Skeletal muscle satellite cell (primary cell): ENCODE measurements at regions not wholly inside any gene's neighbourhood (a gene's known extent, or its start where the extent isn't known, plus 50 kb on each side); places are given as distances from the start of the nearest gene placed in this dataset.

Experiments used
- H3K27me3 ChIP-seq: 2 replicates; pipeline ENCODE4 v1.7.0; 2013; ENCODE audit warnings: low read length; ENCODE audit not compliant: control insufficient read depth, insufficient read depth
- H3K36me3 ChIP-seq: 2 replicates; pipeline ENCODE4 v1.7.0; 2013; ENCODE audit warnings: mild to moderate bottlenecking, control low read depth, low read length; ENCODE audit not compliant: insufficient read depth
- H3K4me1 ChIP-seq: 2 replicates; pipeline ENCODE4 v1.7.0; 2013; ENCODE audit warnings: low read length; ENCODE audit not compliant: control insufficient read depth, insufficient read depth
- H3K4me2 ChIP-seq: 2 replicates; pipeline ENCODE4 v1.7.0; 2013; ENCODE audit warnings: mild to moderate bottlenecking, low read length
- H3K4me3 ChIP-seq: 2 replicates; pipeline ENCODE4 v1.7.0; 2013; ENCODE audit warnings: low read length
- H3K9ac ChIP-seq: 2 replicates; pipeline ENCODE4 v1.7.0; 2013; ENCODE audit warnings: mild to moderate bottlenecking, low read depth, low read length, moderate library complexity
- H3K9me3 ChIP-seq: replicated peaks from 2 replicates; pipeline ENCODE4 v1.7.0; 2013; ENCODE audit warnings: mild to moderate bottlenecking, control low read depth, low read length

- Histone ChIP-seq H3K9ac (no peak overlapping the region), H3K4me2 (no peak overlapping the region), H3K4me1 (no peaks in the 10 kb centered on the region), H3K36me3 (no peaks in the 10 kb centered on the region), H3K27me3 (no peaks in the 10 kb centered on the region), H3K4me3 (no peak overlapping the region), H3K9me3 (no peaks in the 10 kb centered on the region)
These were observed 422.2 kb upstream of the FSIP2 start for GRCh38 chr2:185316383-185316782.

DNA sequence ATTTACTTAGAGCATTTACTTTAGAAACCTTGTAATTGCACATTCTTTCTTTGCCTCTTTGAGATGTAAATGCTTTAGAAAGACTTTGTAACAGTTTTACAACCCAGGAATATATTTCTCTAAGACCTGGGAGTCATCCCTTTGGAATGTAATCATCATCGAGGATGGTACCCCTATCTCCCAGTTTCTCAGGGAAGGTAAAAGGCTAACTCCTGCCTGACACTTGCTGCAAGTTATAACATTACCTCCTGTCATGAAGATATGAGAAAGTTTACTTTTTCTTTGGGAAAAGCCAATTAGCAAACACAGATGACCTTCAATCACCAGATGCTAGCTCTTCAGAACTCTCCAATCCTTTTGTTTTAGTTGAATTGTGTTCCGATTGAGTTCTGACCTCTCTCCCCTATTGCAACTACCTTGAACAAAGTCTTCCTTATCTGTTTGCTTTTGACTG is 420.3 kb upstream of the FSIP2 start:
- H3K4me1 ChIP-seq, result no peaks in the 10 kb centered on the region

DNA sequence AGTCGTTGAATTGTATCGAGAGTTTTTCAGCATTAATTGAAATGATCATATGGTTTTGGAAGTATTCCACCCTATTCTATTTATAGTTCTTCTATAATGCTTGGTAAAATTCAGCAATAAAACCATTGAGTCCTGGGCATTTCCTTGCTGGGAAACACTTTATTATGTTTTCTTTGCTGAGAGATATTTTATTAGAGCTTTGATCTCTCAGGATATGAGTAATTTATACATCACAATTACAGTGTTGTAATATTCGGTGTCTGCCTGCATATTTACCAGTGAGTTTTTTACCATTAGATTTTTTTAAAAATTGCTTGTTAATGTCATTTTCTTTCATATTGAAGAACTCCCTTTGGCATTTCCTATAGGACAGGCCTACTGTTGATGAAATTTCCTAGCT is 402.7 kb upstream of the FSIP2 start:
- Histone ChIP-seq H3K4me1 (no peaks in the 10 kb centered on the region), H3K9me3 (no peaks in the 10 kb centered on the region), H3K27me3 (no peaks in the 10 kb centered on the region), H3K4me3 (no peak overlapping the region), H3K4me2 (no peak overlapping the region), H3K36me3 (no peaks in the 10 kb centered on the region), H3K9ac (no peak overlapping the region)

More for the DNA sequence above, 420.3 kb upstream of the FSIP2 start:
- Histone ChIP-seq H3K4me2 (no peak overlapping the region), H3K4me3 (no peak overlapping the region), H3K9me3 (no peaks in the 10 kb centered on the region), H3K9ac (no peak overlapping the region), H3K36me3 (no peaks in the 10 kb centered on the region), H3K27me3 (no peaks in the 10 kb centered on the region)

DNA sequence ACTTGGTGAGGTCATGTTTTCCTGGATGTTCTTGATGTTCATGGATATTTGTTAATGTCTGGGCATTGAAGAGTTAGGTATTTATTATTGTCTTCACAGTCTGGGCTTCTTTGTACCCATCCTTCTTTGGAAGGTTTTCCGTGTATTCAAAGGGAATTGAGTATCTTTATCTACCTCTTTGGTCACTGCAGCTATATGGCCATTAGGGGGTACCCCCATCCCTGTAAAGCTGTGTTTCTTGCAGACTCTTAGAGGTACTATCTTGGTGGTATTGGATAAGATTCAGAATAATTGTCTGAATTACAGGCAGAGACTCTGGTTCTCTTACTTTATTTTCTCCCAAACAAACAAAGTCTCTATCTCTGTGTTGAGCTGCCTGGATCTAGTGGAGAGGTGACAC is 401.6 kb upstream of the FSIP2 start:
- no peaks in the 10 kb centered on the region for H3K9me3 ChIP-seq
- H3K27me3 ChIP-seq, result no peaks in the 10 kb centered on the region
- H3K4me1 ChIP-seq, result no peaks in the 10 kb centered on the region
- no peak overlapping the region for H3K9ac ChIP-seq
- no peak overlapping the region for H3K4me3 ChIP-seq
- no peaks in the 10 kb centered on the region for H3K36me3 ChIP-seq
- no peak overlapping the region for H3K4me2 ChIP-seq

DNA sequence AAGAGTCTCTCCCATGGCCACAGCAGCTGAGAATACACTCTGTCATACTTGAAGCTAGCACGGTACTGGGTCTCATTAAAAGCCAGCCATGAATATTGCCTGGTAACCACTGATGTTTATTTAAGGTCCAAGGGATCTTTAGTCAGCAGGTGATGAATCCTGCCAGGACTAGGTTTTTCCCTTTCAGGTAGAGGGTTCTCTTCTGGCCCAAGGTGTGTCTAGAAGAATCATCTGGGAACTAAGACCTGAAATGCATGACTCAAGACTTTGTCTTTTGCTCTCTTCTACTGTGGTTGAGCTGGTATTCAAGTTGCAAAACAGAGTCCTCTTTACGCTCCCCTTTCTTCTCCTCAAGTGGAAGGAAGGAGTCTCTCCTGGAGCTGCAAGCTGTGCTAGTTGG is 400.5 kb upstream of the FSIP2 start:
- no peak overlapping the region for H3K9ac ChIP-seq
- H3K4me1 ChIP-seq, result no peaks in the 10 kb centered on the region
- no peaks in the 10 kb centered on the region for H3K9me3 ChIP-seq

GRCh38 chr2:185347445-185347844 is 391.2 kb upstream of the FSIP2 start:
- no peak overlapping the region for H3K4me2 ChIP-seq
- no peak overlapping the region for H3K9ac ChIP-seq
- no peaks in the 10 kb centered on the region for H3K4me1 ChIP-seq
- no peak overlapping the region for H3K4me3 ChIP-seq
- H3K27me3 ChIP-seq, result no peaks in the 10 kb centered on the region
- no peaks in the 10 kb centered on the region for H3K36me3 ChIP-seq
- H3K9me3 ChIP-seq, result no peaks in the 10 kb centered on the region

More for the DNA sequence above, 400.5 kb upstream of the FSIP2 start:
- Histone ChIP-seq H3K4me3 (no peak overlapping the region), H3K36me3 (no peaks in the 10 kb centered on the region), H3K4me2 (no peak overlapping the region), H3K27me3 (no peaks in the 10 kb centered on the region)

- no peak overlapping the region for H3K9ac ChIP-seq
- no peak overlapping the region for H3K4me3 ChIP-seq
- no peaks in the 10 kb centered on the region for H3K36me3 ChIP-seq
- no peaks in the 10 kb centered on the region for H3K27me3 ChIP-seq
- no peaks in the 10 kb centered on the region for H3K9me3 ChIP-seq
- H3K4me1 ChIP-seq, result no peaks in the 10 kb centered on the region
- H3K4me2 ChIP-seq, result no peak overlapping the region
These were observed 377.8 kb upstream of the FSIP2 start for GRCh38 chr2:185360776-185361175.

DNA sequence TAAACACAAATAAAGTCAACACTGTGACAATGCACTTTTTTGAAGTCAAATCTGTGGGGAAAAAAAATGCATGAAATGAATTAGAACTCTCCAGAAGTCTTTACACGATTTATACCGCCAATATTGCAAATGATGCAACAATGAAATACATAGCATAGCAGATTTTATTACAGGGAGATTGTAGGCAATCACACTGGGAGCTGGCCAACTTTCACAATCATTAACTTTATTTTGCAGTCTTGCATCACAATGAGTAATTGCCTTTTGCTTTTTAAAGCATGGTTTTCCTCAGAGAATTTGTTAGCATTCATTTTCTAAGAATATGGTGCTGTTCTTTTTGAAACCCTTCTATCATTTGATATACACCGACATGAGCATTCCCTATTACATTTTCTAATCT is 366.4 kb upstream of the FSIP2 start:
- no peak overlapping the region for H3K4me3 ChIP-seq
- H3K4me1 ChIP-seq, result peaks cover 11% of the 10 kb centered on the region
- H3K4me2 ChIP-seq, result no peak overlapping the region
- no peaks in the 10 kb centered on the region for H3K27me3 ChIP-seq
- H3K36me3 ChIP-seq, result no peaks in the 10 kb centered on the region
- H3K9ac ChIP-seq, result no peak overlapping the region
- no peaks in the 10 kb centered on the region for H3K9me3 ChIP-seq

GRCh38 chr2:185373229-185373628 is 365.4 kb upstream of the FSIP2 start:
- no peaks in the 10 kb centered on the region for H3K9me3 ChIP-seq
- no peaks in the 10 kb centered on the region for H3K36me3 ChIP-seq
- H3K4me1 ChIP-seq, result peaks cover 11% of the 10 kb centered on the region
- H3K4me3 ChIP-seq, result no peak overlapping the region
- H3K9ac ChIP-seq, result no peak overlapping the region
- H3K4me2 ChIP-seq, result no peak overlapping the region
- H3K27me3 ChIP-seq, result no peaks in the 10 kb centered on the region

DNA sequence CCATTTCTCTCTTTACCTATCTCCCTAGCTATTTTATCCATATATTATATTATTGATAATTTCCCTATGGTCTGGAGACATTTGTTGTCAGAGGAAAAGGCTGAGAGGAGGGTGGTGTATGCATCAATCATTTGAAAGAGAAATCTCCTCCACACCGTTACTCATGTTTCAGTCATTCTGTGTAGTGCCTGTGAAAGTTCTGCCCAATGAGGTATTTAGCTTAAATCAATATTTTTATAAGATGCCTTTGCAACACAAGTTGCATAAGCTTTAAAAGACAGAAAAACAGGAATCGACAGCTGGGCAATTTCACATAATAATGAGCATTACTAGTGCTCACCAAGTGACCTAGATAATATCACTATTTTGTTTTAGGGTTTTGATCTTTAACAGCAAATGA is 363.7 kb upstream of the FSIP2 start:
- peaks cover 11% of the 10 kb centered on the region for H3K4me1 ChIP-seq
- H3K9me3 ChIP-seq, result no peaks in the 10 kb centered on the region
- no peaks in the 10 kb centered on the region for H3K27me3 ChIP-seq
- no peak overlapping the region for H3K9ac ChIP-seq
- no peak overlapping the region for H3K4me2 ChIP-seq
- H3K36me3 ChIP-seq, result no peaks in the 10 kb centered on the region
- no peak overlapping the region for H3K4me3 ChIP-seq

DNA sequence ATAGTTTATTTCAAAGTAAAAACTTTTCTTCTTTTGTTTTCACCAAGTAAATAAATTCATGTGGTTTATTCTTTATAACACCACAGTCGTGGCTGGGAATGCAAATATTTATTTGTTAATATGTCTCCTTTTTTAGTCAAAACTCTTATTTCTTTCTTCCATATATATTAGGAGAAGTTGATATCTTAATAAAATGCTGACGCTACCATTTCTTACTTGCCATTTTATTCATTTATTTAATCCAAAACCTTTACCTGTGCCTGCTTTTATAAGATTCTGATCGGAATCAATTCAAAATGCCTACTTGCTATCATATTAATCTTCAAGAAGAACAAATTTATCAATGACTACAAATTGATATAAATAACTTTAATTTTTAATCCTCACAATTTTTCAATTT is 362.9 kb upstream of the FSIP2 start:
- Histone ChIP-seq H3K9ac (no peak overlapping the region), H3K4me2 (no peak overlapping the region), H3K27me3 (no peaks in the 10 kb centered on the region), H3K4me1 (peaks cover 11% of the 10 kb centered on the region), H3K36me3 (no peaks in the 10 kb centered on the region), H3K9me3 (no peaks in the 10 kb centered on the region), H3K4me3 (no peak overlapping the region)

DNA sequence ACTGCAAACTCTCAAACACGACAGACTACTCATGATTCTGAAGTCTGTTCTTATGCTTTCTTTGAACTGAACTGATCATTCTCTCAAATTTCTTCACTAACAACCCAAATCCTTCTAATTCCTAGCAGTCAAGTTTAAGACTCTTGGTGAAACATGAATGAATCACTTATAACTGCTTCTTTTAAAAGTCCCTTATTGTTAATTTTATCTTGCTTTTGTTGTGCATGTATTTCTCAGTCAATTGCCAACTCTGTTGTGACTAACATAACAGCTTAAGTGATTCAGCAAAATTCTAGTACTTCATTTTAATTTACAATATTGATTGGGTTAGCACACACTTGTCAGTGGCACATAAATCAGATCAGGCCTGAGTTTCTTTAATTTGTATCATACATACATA is 357.0 kb upstream of the FSIP2 start:
- no peak overlapping the region for H3K4me3 ChIP-seq
- no peak overlapping the region for H3K9ac ChIP-seq
- H3K4me1 ChIP-seq, result peaks cover 4% of the 10 kb centered on the region
- no peak overlapping the region for H3K4me2 ChIP-seq
- no peaks in the 10 kb centered on the region for H3K27me3 ChIP-seq
- no peaks in the 10 kb centered on the region for H3K36me3 ChIP-seq
- no peaks in the 10 kb centered on the region for H3K9me3 ChIP-seq
